Hematopoietic multipotent progenitor cell treated with erythropoietin and hydrocortisone succinate and interleukin-3 and kit ligand, for 17 days (in vitro differentiated cells): ENCODE measurements at regions not wholly inside any gene's neighbourhood (a gene's known extent, or its start where the extent isn't known, plus 50 kb on each side); places are given as distances from the start of the nearest gene placed in this dataset.
"Not testable (repeated sequence)": the region's sequence is repeated elsewhere in the genome, so short reads cannot be mapped to it uniquely, and the experiment has no call there.

Source experiments
- DNase-seq: peaks from one replicate; pipeline ENCODE4 v3.0.0-alpha.2; 2015; ENCODE audit warnings: low spot score

- DNase-seq = no peak
Observed at GRCh38 chr2:7683708-7684107, 766.5 kb downstream of the RNF144A start.

GRCh38 chr2:7685342-7686015 is 768.3 kb downstream of the RNF144A start:
- DNase-seq = no peak

GRCh38 chr2:7686016-7686385 is 768.8 kb downstream of the RNF144A start:
- no peak for DNase-seq

GRCh38 chr2:7691961-7692656 is 774.9 kb downstream of the RNF144A start:
- DNase-seq = no peak

GRCh38 chr2:7692657-7693161 is 775.5 kb downstream of the RNF144A start:
- DNase-seq = no peak

- DNase-seq = no peak
Observed at GRCh38 chr2:7693246-7694075, 776.2 kb downstream of the RNF144A start.

- DNase-seq = no peak
Observed at GRCh38 chr2:7694076-7694985, 777.1 kb downstream of the RNF144A start.

- DNase-seq = not testable (repeated sequence)
Observed at GRCh38 chr2:7696556-7696955, 779.3 kb downstream of the RNF144A start.

GRCh38 chr2:7697052-7697451 is 779.8 kb downstream of the RNF144A start:
- no peak for DNase-seq

GRCh38 chr2:7701791-7702190 is 784.6 kb downstream of the RNF144A start:
- no peak for DNase-seq

GRCh38 chr2:7703048-7703447 is 785.8 kb downstream of the RNF144A start:
- no peak for DNase-seq

- DNase-seq = no peak
Observed at GRCh38 chr2:7703543-7704144, 786.4 kb downstream of the RNF144A start.

GRCh38 chr2:7704296-7704865 is 787.2 kb downstream of the RNF144A start:
- no peak for DNase-seq

- no peak for DNase-seq
Observed at GRCh38 chr2:7706791-7707190, 789.6 kb downstream of the RNF144A start.

GRCh38 chr2:7707723-7708122 is 790.5 kb downstream of the RNF144A start:
- no peak for DNase-seq

GRCh38 chr2:7709907-7710306 is 792.7 kb downstream of the RNF144A start:
- DNase-seq = no peak

GRCh38 chr2:7711167-7711566 is 794.0 kb downstream of the RNF144A start:
- DNase-seq = no peak

GRCh38 chr2:7719876-7720275 is 802.7 kb downstream of the RNF144A start:
- DNase-seq = no peak

GRCh38 chr2:7721413-7721995 is 804.3 kb downstream of the RNF144A start:
- no peak for DNase-seq

- DNase-seq = no peak
Observed at GRCh38 chr2:7722212-7722910, 805.1 kb downstream of the RNF144A start.
